Sciatic nerve (tissue), 2 donors: ENCODE measurements at regions not wholly inside any gene's neighbourhood (a gene's known extent, or its start where the extent isn't known, plus 50 kb on each side); places are given as distances from the start of the nearest gene placed in this dataset.
A peak's percentile ranks its signal among the peaks of the same experiment; 100 is the strongest.
"Not testable (repeated sequence)": the region's sequence is repeated elsewhere in the genome, so short reads cannot be mapped to it uniquely, and the experiment has no call there.

Source experiments
- ATAC-seq: fragments of 200-7000 bp; cut with Tn5 transposase; one replicate; pipeline ENCODE4 v1.9.1; 2020; ENCODE audit warnings: mild to moderate bottlenecking, moderate library complexity
- DNase-seq: peaks from one replicate; pipeline ENCODE4 v3.0.0-alpha.2; 2020; ENCODE audit warnings: low spot score
- intact Hi-C: fragments of 100-400 bp; cut with DNase I; formaldehyde crosslinking; loops from one replicate; pipeline ENCODE4 v1.14.2; 2022
- donor health status: DM: no; HTN: no; CAD: no.
- donor health status: DM: no; HTN: no; CAD: no.

- DNase-seq (no peak), ATAC-seq (no peak)
- intact Hi-C loops = no loop called here
Measured at GRCh38 chr5:12861886-12862654, 957.8 kb upstream of the CTNND2 start.

DNA sequence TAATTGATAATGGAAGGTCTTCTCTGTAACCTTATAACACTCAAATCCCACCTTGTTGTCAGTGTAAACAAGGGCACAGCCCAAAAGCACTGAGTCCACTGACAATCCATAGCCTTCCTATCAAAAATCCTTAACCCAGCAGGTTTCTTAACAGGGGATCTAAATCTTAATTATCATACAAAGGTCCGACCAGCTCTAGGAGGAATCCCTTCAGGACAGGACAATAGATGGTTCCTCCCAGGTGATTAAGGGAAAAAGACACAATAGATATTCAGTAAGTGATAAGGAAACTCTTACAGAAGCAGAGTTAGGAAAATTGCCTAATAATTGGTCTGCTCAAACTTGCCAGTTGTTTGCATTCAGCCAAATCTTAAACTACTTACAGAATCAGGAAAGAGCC, 951.9 kb upstream of the CTNND2 start:
- intact Hi-C loops, ATAC-seq, DNase-seq: not testable (repeated sequence)

- intact Hi-C loops = no loop called here
- DNase-seq (no peak), ATAC-seq (no peak)
Measured at GRCh38 chr5:12854386-12854785, 950.1 kb upstream of the CTNND2 start.

GRCh38 chr5:12851761-12852160, 947.5 kb upstream of the CTNND2 start:
- no peak for ATAC-seq
- DNase-seq = no peak
- intact Hi-C loops = no loop called here

- DNase-seq (no peak), ATAC-seq (no peak)
- intact Hi-C loops = no loop called here
Measured at GRCh38 chr5:12848709-12849108, 944.5 kb upstream of the CTNND2 start.

- no peak for DNase-seq
- ATAC-seq = no peak
- intact Hi-C loops = no loop called here
Measured at GRCh38 chr5:12845549-12846159, 941.4 kb upstream of the CTNND2 start.

GRCh38 chr5:12840972-12841371, 936.7 kb upstream of the CTNND2 start:
- intact Hi-C loops = no loop called here
- no peak for ATAC-seq
- DNase-seq = no peak

DNA sequence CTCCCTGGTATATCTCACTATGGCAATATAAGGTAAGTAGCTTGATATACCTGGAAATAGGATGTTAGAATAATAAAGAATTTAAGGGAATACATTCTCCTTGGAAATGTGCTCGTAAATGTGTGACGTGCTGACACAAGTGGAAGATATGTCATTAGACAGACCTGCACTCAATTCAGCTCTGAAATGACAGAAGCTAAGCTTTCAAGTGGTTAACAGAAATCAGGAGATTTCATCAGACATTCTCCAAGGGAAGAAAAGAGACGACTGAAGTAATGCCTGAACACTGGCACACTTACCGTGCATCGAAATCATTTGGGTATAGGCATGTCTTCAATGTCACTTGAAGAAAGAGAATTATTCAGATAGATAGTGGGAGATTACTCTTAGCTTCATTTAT, 933.3 kb upstream of the CTNND2 start:
- no peak for ATAC-seq
- intact Hi-C loops = no loop called here
- DNase-seq = no peak

GRCh38 chr5:12825163-12825562, 920.9 kb upstream of the CTNND2 start:
- ATAC-seq (no peak), DNase-seq (no peak)
- intact Hi-C loops = no loop called here

- intact Hi-C loops = no loop called here
- DNase-seq = no peak
- ATAC-seq = no peak
Measured at GRCh38 chr5:12805165-12805698, 901.0 kb upstream of the CTNND2 start.

DNA sequence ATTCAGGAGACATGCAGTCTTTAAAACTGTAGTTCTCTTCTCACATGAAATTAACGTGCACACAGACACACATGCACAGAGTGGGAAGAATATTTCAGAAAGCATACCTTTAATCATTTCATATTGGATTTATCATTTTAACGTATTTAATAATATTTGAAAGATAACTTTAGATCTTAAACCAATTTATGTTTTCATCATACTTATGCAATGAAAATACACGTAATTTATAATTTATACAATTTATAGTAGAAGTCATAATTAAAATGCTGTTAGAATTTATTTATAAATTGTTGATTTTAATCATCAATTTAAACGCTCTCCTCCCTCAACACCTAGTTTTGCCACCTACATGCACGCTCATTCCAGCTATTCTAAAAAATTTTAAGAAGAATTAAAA, 894.9 kb upstream of the CTNND2 start:
- intact Hi-C loops = no loop called here
- no peak for DNase-seq
- ATAC-seq = no peak

GRCh38 chr5:12795333-12795663, 891.1 kb upstream of the CTNND2 start:
- ATAC-seq = no peak
- intact Hi-C loops = no loop called here
- no peak for DNase-seq

GRCh38 chr5:12794476-12795332, 890.5 kb upstream of the CTNND2 start:
- ATAC-seq (no peak), DNase-seq (peak; percentile 46)
- intact Hi-C loops = no loop called here

- DNase-seq (no peak), ATAC-seq (no peak)
- intact Hi-C loops = no loop called here
Measured at GRCh38 chr5:12793373-12793772, 889.1 kb upstream of the CTNND2 start.

GRCh38 chr5:12780536-12780935, 876.3 kb upstream of the CTNND2 start:
- DNase-seq = no peak
- ATAC-seq = no peak
- intact Hi-C loops = no loop called here

- DNase-seq (no peak), ATAC-seq (no peak)
- intact Hi-C loops = no loop called here
Measured at GRCh38 chr5:12777342-12777741, 873.1 kb upstream of the CTNND2 start.

DNA sequence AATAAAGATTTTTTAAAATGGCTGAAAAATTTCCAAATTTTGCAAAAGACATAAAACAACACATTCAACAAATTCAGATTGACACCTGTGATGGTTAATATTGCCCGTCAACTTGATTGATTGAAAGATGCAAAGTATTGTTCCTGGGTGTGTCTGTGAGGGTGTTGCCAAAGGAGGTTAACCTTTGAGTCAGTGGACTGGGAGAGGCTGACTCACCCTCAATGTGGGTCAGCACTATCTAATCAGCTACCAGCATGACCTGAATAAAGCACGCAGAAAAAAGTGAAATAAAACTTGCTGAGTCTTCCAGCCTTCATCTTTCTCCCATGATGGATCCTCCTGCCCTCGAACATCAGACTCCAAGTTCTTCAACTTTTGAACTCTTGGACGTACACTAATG, 868.0 kb upstream of the CTNND2 start:
- intact Hi-C loops = no loop called here
- DNase-seq = no peak
- ATAC-seq = no peak

DNA sequence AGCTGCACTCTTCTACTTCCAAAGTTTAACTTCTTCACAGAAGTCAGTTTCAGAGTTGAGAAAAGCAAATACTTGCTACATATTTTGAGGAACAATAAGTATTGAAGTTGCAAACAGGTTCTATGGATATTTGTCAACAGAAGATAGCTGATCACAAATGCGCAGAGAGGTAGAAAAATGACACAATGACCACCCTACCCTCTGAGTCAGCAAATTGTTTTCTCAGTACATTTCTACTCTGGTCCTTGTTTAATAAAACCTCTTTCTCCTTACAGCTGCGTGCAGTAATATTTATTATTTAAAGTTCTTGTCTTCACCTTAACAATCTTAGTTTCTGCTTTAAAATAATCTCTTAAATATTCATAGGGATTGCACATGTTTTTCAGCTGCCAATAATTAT, 855.1 kb upstream of the CTNND2 start:
- intact Hi-C loops = no loop called here
- ATAC-seq = no peak
- DNase-seq = no peak

DNA sequence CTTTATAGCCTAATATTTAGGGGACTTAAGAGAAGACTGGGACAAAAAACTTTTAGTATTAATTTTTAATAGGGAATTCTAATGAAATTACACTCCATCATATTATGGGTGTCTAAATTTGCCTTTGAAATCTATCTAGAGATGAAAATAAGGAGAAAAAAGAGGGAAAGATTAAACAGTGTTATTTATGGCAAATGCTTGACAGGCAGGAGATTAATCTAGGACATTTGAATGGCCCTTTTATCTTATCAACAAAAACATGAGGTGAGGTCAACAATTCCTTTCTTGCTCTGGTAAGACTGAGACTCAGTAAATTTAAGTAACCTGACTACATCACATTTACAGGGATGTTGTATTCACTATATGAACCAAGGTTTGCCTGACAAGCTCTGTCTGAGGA, 852.8 kb upstream of the CTNND2 start:
- no peak for ATAC-seq
- no peak for DNase-seq
- intact Hi-C loops = no loop called here

- no peak for ATAC-seq
- intact Hi-C loops = no loop called here
- no peak for DNase-seq
Measured at GRCh38 chr5:12745537-12745936, 841.3 kb upstream of the CTNND2 start.
